GM12864 (cell line): ENCODE measurements at regions not wholly inside any gene's neighbourhood (a gene's known extent, or its start where the extent isn't known, plus 50 kb on each side); places are given as distances from the start of the nearest gene placed in this dataset.

Experiments used
- DNase-seq: peaks from one replicate; pipeline ENCODE4 v3.0.0-alpha.2; 2011; ENCODE audit warnings: low read depth
- H3K4me3 ChIP-seq: 2 replicates; pipeline ENCODE4 v1.5.1; 2011; ENCODE audit warnings: mild to moderate bottlenecking, low read depth, low read length, control low read depth
- TF ChIP-seq, protein P1 (sequence below): IDR thresholded peaks from 2 replicates; pipeline ENCODE4 v1.5.1; 2011; ENCODE audit warnings: low read depth, mild to moderate bottlenecking, moderate library complexity, low read length, control low read depth, inconsistent platforms; ENCODE audit errors: missing control alignments

- no peak overlapping the region for H3K4me3 ChIP-seq
- no peak for DNase-seq
- TF ChIP-seq, protein P1, sequence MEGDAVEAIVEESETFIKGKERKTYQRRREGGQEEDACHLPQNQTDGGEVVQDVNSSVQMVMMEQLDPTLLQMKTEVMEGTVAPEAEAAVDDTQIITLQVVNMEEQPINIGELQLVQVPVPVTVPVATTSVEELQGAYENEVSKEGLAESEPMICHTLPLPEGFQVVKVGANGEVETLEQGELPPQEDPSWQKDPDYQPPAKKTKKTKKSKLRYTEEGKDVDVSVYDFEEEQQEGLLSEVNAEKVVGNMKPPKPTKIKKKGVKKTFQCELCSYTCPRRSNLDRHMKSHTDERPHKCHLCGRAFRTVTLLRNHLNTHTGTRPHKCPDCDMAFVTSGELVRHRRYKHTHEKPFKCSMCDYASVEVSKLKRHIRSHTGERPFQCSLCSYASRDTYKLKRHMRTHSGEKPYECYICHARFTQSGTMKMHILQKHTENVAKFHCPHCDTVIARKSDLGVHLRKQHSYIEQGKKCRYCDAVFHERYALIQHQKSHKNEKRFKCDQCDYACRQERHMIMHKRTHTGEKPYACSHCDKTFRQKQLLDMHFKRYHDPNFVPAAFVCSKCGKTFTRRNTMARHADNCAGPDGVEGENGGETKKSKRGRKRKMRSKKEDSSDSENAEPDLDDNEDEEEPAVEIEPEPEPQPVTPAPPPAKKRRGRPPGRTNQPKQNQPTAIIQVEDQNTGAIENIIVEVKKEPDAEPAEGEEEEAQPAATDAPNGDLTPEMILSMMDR: no peak
These were observed 311.5 kb downstream of the HDGFL1 start for GRCh38 chr6:22880686-22881433.

- TF ChIP-seq, protein P1: no peak
- DNase-seq: no peak
- no peak overlapping the region for H3K4me3 ChIP-seq
These were observed 313.2 kb downstream of the HDGFL1 start for GRCh38 chr6:22882581-22882980.

GRCh38 chr6:22883061-22883717 lies 313.8 kb downstream of the HDGFL1 start:
- H3K4me3 ChIP-seq: no peak overlapping the region
- TF ChIP-seq, protein P1: no peak
- no peak for DNase-seq

DNA sequence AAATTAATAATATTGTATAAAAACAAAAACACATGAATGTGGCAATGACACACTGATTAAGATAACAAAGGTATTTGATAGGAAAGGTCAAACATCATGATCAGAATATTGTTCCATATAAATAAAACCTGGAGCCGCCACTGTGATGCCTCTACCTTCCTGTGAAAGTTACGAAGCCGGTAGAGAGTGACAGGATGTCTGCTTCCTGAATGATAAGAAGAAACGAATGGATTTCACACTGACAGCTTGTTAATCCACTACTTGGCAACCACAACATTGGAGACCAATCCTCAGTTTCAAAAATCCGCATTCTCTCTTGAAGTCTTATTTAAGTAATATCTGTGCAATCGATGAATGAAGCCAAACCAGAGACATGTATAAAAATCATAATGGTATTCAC lies 315.1 kb downstream of the HDGFL1 start:
- no peak overlapping the region for H3K4me3 ChIP-seq
- TF ChIP-seq, protein P1: no peak
- no peak for DNase-seq

DNA sequence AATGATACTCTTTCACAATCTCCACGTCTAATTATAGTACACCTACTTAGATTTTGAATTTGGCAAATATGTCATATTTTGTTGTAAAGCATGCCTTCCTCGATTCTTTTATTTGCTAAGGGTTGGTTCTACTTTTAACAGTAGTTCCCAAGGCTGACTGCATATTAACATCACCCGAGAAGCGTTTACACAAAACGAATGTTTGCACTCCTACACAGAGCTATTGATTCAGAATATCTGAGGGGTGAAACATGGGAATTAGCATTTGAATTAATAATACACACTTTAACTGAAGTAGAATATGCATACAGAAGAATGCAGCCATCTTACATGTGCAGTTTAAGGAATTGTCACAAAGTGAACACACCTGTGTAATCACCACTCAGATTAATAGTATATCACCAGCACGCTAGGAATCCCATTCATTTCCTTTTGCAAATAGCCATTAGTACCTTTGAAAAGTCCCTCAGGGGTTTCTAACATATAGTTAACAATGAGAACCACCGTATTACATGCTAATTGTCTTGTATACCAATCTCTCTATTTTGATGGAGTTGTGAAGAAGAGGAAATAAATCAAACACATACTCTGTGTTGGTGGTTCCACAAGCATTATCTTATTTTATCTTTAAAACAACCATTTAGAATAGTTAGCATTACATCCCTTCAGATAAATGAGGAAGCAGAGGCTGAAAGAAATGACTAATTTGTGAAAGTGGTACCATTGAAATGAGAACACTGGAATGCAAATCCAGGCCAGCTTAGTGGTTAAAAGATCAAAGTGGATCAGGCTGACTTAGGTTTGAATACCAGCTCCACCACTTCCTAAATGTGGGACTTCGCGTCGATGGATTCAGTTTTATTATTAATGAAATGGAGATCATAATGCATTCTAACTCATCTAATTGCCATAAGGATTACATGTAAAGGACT lies 317.6 kb downstream of the HDGFL1 start:
- no peak overlapping the region for H3K4me3 ChIP-seq
- no peak for DNase-seq
- TF ChIP-seq, protein P1: no peak

DNA sequence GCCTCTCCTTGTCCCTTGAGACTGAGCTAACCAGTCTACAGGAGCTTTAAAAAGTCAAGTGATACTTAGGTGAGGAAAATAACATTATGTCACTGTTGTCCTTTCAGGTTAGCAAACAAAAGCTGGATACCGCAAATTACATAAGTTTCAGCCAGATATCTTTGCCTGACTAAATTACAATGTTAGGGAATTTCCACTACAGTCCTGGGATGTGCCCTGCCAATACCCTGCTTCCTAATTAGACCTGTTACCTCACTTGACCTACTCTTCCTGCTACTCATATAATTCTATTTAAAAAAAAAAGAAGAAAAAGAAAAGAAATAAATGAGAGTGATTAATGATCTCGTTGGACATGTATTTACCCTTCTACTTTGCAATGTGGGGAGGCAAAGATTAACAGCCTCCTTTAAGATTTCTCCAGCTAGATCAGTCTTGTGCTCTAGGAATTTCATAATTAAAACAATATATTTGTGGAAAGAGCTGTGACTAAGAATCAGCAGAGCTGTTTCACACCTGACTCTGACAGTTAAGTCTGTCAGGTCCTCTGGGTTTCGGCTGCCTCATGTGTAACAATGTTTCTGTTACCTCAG lies 318.9 kb downstream of the HDGFL1 start:
- TF ChIP-seq, protein P1: no peak
- no peak for DNase-seq
- H3K4me3 ChIP-seq: no peak overlapping the region
